Heart left ventricle (tissue), 13 donors: ENCODE measurements at regions not wholly inside any gene's neighbourhood (a gene's known extent, or its start where the extent isn't known, plus 50 kb on each side); places are given as distances from the start of the nearest gene placed in this dataset.

ENCODE experiments used
- CTCF ChIP-seq, 12 donors: fragments of 200-600 bp; sonication (generic) in 4 of 12; IDR thresholded peaks; one replicate each; pipeline versions ENCODE4 v1.5.0 to v1.8.0; 2018 to 2022; ENCODE audit warnings: antibody characterized with exemption in 12 of 12, mild to moderate bottlenecking in 5 of 12
- POLR2A ChIP-seq, 2 donors: fragments of 450-650 bp; IDR thresholded peaks; one replicate each; pipeline ENCODE4 v1.6.1; 2017; ENCODE audit warnings: antibody characterized with exemption in 2 of 2, mild to moderate bottlenecking in 2 of 2, moderate library complexity in 2 of 2
- donor health status: ischemic (EF 13 %, LVEDD 7.1; RV severe dilation, severe dysfunction).
- donor health status: DM: no; HTN: yes; CAD: no.
- donor health status: DM: no; HTN: no; CAD: no.
- donor health status: ischemic (EF 25% LVEDD 6.9; RV normal size, moderate dysfunction).
- donor health status: ischemic (EF 25% LVEDD 5.7; RV mildly dilated, moderate dysfunction).
- donor health status: ischemic (EF 35%, LVEDD 5.7; RV mildly dilated, moderate dysfunction).
- donor health status: nonischemic (EF 11% LVEDD 7.7; RV severe dilation, severe dysfunction).
- donor health status: DM: yes; HTN: yes; CAD: no.
- donor health status: PGD.
- donor health status: ischemic (EF 29% LVEDD 5.4; RV normal size, mild dysfunction).
- donor health status: nonischemic (EF 23%, LVEDD 6.1; RV moderate dilation, normal function).

- TF ChIP-seq CTCF (IDR thresholded peaks at IDR 0.05), result no peak
- no peak for TF ChIP-seq POLR2A (IDR thresholded peaks at IDR 0.05)
Measured at GRCh38 chr1:200336901-200337391, 72.9 kb downstream of the ZNF281 start.
